HT1080 (cell line): ENCODE measurements at regions not wholly inside any gene's neighbourhood (a gene's known extent, or its start where the extent isn't known, plus 50 kb on each side); places are given as distances from the start of the nearest gene placed in this dataset.
"Not testable (repeated sequence)": the region's sequence is repeated elsewhere in the genome, so short reads cannot be mapped to it uniquely, and the experiment has no call there.

Experiments
- DNase-seq: peaks from one replicate; pipeline ENCODE4 v3.0.0-alpha.2; 2015; ENCODE audit warnings: low read depth

GRCh38 chr14:105659255-105659654 is 132.9 kb downstream of the TMEM121 start:
- not testable (repeated sequence) for DNase-seq

DNA sequence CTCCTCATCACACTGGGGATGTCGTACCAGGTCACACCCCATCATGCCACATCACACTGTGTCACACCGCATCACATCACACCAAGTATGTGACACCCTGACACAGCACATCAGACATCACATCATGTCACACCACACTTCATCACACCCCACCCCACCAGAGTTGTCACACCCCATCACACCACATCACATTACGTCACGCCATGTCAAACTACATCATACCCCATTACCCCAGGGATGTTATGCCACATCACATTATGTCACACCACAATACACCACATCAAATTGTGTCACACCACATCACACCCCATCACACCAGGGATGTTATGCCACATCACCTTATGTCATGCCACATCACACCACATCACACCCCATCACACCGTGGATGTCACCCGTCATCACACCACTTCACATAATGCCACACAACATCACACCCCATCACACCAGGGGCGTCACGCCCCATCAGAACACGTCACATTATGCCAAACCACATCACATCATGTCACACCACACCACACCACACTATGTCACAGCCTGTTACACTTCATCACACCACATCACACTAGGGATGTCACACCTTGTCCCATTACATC is 133.6 kb downstream of the TMEM121 start:
- no peak for DNase-seq

DNA sequence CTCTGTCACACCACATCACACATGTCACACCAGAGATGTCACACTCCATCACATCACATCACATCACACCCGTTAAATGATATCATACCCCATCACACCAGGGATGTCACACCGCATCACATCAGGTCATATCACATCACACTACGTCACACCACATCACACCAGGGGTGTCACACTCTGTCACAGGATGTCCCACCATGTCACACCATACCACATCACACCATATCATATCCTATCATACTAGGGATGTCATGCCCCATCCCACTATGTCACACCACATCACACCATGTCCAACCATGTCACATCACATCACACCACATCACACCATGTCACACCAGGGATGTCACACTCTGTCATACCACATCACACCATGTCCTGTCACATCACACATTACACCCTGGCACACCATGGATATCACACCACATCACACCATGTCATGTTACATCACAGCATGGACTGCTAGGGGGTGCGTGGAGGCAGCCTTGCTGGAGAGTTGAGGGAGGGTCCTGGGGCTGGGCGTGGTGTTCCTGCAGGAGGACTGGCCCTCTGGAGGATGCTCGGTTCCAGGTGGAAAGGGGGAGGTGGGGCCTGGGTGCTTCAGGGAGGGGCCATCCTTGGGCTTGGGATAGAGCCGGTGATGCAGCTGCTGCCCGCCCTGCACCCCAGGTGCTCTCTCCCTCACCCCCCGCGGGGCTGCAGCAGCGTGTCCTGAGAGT is 134.6 kb downstream of the TMEM121 start:
- DNase-seq, result no peak

DNA sequence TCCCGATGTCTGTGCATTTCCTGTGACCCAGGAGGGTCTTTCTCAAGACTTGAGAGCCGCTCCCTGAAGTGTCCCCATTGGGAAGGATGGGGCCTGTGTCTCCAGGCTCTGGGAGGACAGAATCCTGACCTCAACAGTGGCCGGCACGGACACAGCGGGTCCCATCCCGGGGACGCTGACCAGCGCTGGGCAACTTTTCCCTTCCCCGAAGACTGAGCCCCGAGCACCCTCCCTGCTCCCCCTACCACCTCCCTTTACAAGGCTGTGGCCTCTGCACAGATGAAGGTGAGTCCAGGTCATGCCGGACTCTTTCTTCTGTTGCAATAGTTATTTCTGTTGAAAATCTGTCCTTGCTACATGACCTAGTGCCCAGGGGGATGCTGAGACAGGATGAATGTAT is 135.7 kb downstream of the TMEM121 start:
- not testable (repeated sequence) for DNase-seq

GRCh38 chr14:105662592-105662991 is 136.2 kb downstream of the TMEM121 start:
- not testable (repeated sequence) for DNase-seq

DNA sequence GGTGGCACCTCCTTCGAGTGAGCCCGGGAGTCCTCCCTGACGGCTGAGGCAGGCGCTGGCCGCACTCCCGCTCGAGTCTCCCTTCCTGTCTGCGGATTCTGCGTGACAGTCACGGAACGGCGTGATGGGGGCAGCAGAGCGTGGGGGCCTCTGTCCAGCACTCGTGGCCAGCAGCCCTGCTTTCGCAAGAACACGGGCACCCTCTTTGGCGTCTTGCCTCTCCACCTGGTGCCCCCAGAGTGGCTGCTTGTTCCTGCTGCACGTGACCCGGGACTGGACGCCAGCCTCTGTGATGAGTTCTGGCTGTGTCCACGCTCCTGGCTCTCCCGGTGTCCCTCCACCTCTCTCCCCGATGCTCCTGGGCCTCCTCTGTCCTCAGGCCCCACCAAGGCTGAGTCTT is 136.9 kb downstream of the TMEM121 start:
- DNase-seq, result not testable (repeated sequence)

DNA sequence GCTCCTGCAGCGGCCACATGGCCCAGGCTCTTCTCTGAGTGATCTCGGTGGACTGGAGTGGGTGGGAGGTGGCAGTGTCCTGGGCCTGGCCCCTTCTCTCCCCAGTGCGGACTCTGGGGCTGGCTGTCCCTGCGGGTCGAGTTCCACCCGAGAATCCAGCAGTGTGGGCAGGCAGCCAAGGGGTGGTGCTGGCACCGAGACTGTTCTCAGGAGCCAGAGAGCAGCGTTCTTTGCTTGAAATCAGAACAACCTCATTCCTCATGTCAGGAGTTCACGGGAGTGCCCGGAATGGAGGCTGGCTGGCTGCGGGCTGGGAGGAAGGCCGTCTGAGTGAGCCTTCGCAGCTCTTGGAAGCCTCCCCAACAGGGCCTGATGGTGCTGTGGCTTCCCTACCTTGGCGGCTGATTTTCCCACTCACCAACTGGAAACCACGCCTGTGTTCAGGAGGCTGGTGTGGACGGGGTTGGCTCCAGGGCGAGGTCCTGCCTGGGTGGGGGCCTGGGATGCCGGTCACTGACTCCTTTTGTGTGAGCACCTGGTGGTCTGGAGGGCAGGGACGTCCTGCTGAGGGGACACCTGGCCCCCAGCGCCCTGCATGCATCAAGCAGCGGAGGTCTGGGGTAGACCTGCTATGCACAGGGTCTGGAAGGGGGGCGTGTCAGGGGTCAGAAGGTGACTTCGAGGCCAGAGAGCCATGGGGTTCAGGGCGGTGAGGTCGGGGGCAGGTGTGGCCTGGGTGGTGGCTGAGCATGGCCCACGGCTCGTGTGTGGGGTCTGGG is 137.6 kb downstream of the TMEM121 start:
- DNase-seq, result not testable (repeated sequence)

- no peak for DNase-seq
These were observed 138.3 kb downstream of the TMEM121 start for GRCh38 chr14:105664691-105665090.

GRCh38 chr14:105665247-105665950 is 139.0 kb downstream of the TMEM121 start:
- no peak for DNase-seq

- no peak for DNase-seq
These were observed 139.5 kb downstream of the TMEM121 start for GRCh38 chr14:105665951-105666277.

- DNase-seq, result no peak
These were observed 140.0 kb downstream of the TMEM121 start for GRCh38 chr14:105666420-105666819.

- not testable (repeated sequence) for DNase-seq
These were observed 140.7 kb downstream of the TMEM121 start for GRCh38 chr14:105666991-105667662.

- DNase-seq, result not testable (repeated sequence)
These were observed 141.3 kb downstream of the TMEM121 start for GRCh38 chr14:105667663-105668020.

- not testable (repeated sequence) for DNase-seq
These were observed 141.6 kb downstream of the TMEM121 start for GRCh38 chr14:105668021-105668420.

DNA sequence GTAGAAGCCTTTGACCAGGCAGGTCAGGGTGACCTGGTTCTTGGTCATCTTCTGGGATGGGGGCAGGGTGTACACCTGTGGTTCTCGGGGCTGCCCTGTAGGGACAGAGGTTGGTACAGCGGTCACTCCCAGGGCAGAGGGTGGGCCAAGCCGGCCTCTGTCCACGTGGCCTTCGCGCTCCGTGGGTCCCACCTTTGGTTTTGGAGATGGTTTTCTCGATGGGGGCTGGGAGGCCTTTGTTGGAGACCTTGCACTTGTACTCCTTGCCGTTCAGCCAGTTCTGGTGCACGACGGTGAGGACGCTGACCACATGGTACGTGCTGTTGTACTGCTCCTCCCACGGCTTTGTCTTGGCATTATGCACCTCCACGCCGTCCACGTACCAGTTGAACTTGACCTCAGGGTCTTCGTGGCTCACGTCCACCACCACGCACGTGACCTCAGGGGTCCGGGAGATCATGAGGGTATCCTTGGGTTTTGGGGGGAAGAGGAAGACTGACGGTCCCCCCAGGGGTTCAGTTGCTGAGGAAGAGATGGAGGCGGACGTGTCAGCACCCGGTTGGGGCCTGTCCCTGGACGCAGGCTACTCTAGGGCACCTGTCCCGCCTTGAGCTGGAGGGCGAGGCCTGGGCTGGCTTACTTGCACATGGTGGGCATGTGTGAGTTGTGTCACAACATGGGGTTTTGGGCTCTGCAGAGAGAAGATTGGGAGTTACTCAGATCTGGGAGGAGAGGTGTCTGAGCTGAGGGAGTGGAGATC is 142.3 kb downstream of the TMEM121 start:
- not testable (repeated sequence) for DNase-seq

DNA sequence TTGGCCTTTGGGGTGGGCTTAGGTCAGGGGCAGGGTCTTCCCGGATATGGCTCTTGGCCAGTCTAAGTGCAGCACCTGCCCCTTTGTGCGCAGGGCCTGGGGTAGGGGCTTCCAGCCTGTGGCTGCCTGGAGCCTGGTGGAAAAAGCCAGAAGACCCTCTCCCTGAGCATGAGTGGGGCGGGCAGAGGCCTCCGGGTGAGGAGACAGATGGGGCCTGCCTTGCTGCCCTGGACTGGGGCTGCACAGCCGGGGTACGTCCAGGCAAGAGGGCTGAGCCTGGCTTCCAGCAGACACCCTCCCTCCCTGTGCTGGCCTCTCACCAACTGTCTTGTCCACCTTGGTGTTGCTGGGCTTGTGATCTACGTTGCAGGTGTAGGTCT is 142.8 kb downstream of the TMEM121 start:
- DNase-seq, result not testable (repeated sequence)

DNA sequence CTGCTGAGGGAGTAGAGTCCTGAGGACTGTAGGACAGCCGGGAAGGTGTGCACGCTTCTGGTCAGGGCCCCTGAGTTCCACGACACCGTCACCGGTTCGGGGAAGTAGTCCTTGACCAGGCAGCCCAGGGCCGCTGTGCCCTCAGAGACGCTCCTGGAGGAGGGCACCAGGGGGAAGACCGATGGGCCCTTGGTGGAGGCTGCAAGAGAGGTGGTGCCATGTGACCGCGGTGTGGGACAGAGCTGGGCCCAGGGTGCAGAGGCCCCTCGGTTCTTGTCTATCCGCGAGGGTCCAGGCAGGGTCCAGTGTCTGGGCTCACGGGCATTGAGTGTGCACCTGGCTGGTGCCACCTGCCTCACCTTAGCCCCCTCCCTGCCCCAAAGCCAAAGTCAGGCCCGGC is 143.3 kb downstream of the TMEM121 start:
- not testable (repeated sequence) for DNase-seq

DNA sequence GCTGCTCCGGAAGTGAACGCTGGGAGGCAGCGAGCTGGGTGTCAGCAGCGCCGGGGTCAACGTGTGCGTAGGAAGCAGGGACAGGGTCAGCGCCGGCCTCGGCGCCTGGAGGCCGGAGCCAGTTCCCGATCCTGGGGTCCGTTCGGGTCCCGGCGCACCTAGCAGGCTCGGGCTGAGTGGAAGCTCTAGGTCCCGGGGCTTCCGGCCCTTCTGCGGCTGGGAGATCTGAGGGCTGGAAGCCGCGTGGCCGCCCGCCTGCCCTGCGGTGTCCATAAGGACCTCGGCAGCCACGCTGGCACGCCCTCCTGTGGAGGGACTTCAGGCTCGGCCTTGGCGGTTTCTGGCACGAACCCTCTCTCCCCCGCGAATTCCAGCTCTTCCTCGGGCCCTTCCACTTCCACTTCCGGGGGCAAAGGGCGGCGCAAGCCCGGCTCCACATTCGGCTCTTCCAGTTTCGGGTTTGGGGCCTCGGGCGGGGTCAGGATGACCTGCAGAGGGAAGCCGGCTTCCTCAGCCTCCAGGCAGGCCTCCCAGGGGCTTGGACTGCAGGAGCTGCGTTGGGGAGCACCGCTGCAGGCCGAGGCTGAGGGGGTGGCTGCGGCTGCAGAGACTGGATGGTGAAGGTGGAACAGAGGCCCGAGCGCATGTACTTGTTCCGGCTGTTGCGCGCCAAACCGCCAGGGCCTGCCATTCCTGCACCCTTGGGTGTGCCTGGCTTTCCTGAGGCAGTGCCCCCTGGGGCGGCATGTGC is 146.2 kb downstream of the TMEM121 start:
- not testable (repeated sequence) for DNase-seq

GRCh38 chr14:105675433-105675832 is 149.1 kb downstream of the TMEM121 start:
- DNase-seq, result not testable (repeated sequence)
